ENCODE measurements at regions not wholly inside any gene's neighbourhood (a gene's known extent, or its start where the extent isn't known, plus 50 kb on each side); places are given as distances from the start of the nearest gene placed in this dataset.

DNA sequence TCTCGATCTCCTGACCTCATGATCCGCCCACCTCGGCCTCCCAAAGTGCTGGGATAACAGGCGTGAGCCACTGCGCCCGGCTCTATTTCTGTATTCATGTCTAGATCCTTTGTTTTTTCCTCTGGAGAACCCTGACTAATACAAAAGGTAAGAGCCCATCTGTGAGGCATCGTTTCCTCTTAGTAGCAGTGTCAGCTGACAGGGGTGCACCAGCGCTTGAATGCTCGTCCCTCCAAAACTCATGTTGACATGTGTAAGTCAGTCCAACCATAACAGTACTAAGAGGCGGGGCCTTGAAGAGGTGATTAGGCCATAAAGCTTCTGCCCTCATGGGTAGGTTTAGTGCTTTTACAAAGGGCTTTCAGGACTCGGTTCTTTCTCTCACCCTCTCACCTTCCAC lies 470.1 kb upstream of the B3GAT1 start:
- CTCF ChIA-PET = interaction anchor here (1.0 to 2.0 kb wide), 2 partner anchors 14 to 954 kb away, joined by 3 to 8 read pairs; no protein-coding TSS in a partner anchor

GRCh38 chr11:134880788-134881187 lies 468.7 kb upstream of the B3GAT1 start:
- CTCF ChIA-PET = no interaction called here

More for the DNA sequence above, 470.1 kb upstream of the B3GAT1 start:
- no peak overlapping the region for H3K4me3 ChIP-seq (ENCODE audit: low read depth, low read length)
- no peak for TF ChIP-seq CTCF (IDR thresholded peaks at IDR 0.05; ENCODE audit: insufficient read depth, low read length, missing control alignments)
- DNase-seq (ENCODE audit: low read depth, low spot score) = no peak
- POLR2A ChIA-PET = no interaction called here

DNA sequence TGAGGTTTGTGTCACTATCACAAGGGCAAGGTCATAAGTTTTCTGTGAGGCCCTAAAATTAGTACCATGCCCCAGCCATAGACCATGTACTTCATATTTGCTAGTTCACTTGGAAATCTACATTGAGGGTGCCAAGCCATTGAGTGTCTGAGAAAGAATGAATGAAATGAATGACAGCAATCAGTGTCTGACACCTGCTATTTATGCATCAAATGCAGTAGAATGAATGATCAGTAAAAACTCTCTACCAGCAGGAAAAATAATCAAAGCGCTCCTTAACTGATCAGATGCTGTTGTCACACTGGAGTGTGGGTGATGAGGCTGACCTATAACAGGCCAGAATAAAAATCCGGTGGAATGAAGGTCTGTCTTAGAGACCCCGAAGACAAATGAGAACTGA lies 467.9 kb upstream of the B3GAT1 start:
- DNase-seq (ENCODE audit: low read depth, low spot score) = no peak
- H3K4me3 ChIP-seq (ENCODE audit: low read depth, low read length) = no peak overlapping the region
- POLR2A ChIA-PET = no interaction called here
- CTCF ChIA-PET = no interaction called here
- TF ChIP-seq CTCF (IDR thresholded peaks at IDR 0.05; ENCODE audit: insufficient read depth, low read length, missing control alignments) = no peak

More at GRCh38 chr11:134880788-134881187, 468.7 kb upstream of the B3GAT1 start:
- POLR2A ChIA-PET = no interaction called here
- no peak for TF ChIP-seq CTCF (IDR thresholded peaks at IDR 0.05; ENCODE audit: insufficient read depth, low read length, missing control alignments)
- no peak overlapping the region for H3K4me3 ChIP-seq (ENCODE audit: low read depth, low read length)
- DNase-seq (ENCODE audit: low read depth, low spot score) = no peak

- no peak overlapping the region for H3K4me3 ChIP-seq (ENCODE audit: low read depth, low read length)
- CTCF ChIA-PET = no interaction called here
- POLR2A ChIA-PET = no interaction called here
- no peak for DNase-seq (ENCODE audit: low read depth, low spot score)
- TF ChIP-seq CTCF (IDR thresholded peaks at IDR 0.05; ENCODE audit: insufficient read depth, low read length, missing control alignments) = no peak
Observed at GRCh38 chr11:134879341-134879740, 467.3 kb upstream of the B3GAT1 start.

DNA sequence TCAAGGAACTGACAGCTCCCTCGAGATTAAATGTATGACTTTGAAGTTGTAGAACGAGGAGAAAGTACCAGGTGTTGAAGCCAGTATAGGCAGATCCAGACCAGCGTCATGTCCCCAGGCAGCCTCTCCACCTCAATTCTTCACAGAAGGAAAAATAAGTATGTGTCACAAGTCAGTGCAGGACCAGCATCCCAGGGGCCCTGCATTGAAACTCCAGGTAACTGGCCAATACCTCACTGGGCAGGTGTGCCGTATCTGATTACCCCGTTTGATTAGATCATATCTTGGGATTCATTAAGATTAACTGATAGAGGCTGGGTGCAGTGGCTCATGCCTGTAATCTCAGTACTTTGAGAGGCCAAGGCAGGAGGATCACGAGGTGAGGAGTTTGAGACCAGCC lies 466.7 kb upstream of the B3GAT1 start:
- DNase-seq (ENCODE audit: low read depth, low spot score) = no peak
- ChIA-PET CTCF (no interaction called here), POLR2A (no interaction called here)
- H3K4me3 ChIP-seq (ENCODE audit: low read depth, low read length) = no peak overlapping the region
- no peak for TF ChIP-seq CTCF (IDR thresholded peaks at IDR 0.05; ENCODE audit: insufficient read depth, low read length, missing control alignments)

DNA sequence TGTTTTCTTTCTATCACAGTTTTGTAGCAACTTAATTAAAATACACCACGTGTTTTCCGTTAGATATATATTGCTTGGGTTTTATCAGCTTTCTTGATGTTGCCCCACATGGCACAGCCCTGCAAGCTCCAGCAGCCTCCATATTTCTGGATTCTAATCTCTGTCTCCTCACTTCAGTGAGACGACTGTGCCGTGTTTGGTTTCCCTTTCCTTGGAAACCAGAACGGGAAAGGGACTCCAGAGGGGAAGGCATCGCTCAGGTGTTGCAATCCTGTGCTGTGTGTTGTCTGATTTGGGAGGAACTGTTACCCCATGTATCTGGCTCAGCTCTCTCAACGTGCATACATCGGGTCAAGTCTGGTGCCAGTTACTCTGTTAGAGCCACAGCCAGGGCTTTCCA lies 464.2 kb upstream of the B3GAT1 start:
- TF ChIP-seq CTCF (IDR thresholded peaks at IDR 0.05; ENCODE audit: insufficient read depth, low read length, missing control alignments) = no peak

More for the DNA sequence above, 464.2 kb upstream of the B3GAT1 start:
- ChIA-PET CTCF (no interaction called here), POLR2A (no interaction called here)
- DNase-seq (ENCODE audit: low read depth, low spot score) = no peak
- no peak overlapping the region for H3K4me3 ChIP-seq (ENCODE audit: low read depth, low read length)

Data from AG04449 (cell line).